ENCODE measurements at regions not wholly inside any gene's neighbourhood (a gene's known extent, or its start where the extent isn't known, plus 50 kb on each side); places are given as distances from the start of the nearest gene placed in this dataset.

DNA sequence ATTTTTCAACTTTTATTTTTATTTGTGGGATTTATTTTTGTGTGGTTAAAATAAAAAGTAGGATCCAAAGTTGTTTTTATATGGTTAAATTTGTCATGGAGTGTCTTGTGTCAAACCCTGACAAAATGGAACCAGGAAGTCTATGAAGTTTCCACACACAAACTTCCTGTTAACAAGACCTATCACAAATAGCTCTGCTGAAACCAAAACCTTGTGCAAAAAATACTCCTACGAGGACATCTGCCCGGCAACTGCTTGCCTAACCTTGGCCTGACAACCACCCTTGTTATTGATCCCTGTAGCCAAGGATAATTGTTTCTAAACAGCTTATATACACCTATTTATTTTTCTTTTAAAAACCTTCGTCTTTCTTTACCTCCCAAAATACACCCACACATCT lies 389.6 kb downstream of the TRIB2 start:
- Histone ChIP-seq H4K20me1 (ENCODE audit: low read depth, low read length) (no peaks in the 10 kb centered on the region), H3K27me3 (ENCODE audit: low read length) (no peaks in the 10 kb centered on the region), H3K36me3 (ENCODE audit: low read length) (no peaks in the 10 kb centered on the region), H3K4me2 (ENCODE audit: low read depth, low read length, poor library complexity, severe bottlenecking) (no peak overlapping the region), H3K79me2 (ENCODE audit: insufficient read depth, low read length) (no peaks in the 10 kb centered on the region), H3K9ac (ENCODE audit: low read length) (no peak overlapping the region), H3F3A (ENCODE audit: insufficient read depth) (no peaks in the 10 kb centered on the region), H3K9me3 (ENCODE audit: insufficient read depth, low read length) (no peaks in the 10 kb centered on the region), H2AFZ (ENCODE audit: low read depth, low read length, severe bottlenecking) (no peak overlapping the region), H3K9me2 (replicated peaks; ENCODE audit: insufficient read depth, low read length) (no peaks in the 10 kb centered on the region), H3K27ac (ENCODE audit: low read depth, low read length) (no peak overlapping the region), H3K4me3 (ENCODE audit: insufficient read depth, low read length, poor library complexity, severe bottlenecking) (no peak overlapping the region)
- no peak for TF ChIP-seq EZH2phosphoT487 (conservative IDR thresholded peaks at IDR 0.05; ENCODE audit: low read length)
- TF ChIP-seq, protein P1, sequence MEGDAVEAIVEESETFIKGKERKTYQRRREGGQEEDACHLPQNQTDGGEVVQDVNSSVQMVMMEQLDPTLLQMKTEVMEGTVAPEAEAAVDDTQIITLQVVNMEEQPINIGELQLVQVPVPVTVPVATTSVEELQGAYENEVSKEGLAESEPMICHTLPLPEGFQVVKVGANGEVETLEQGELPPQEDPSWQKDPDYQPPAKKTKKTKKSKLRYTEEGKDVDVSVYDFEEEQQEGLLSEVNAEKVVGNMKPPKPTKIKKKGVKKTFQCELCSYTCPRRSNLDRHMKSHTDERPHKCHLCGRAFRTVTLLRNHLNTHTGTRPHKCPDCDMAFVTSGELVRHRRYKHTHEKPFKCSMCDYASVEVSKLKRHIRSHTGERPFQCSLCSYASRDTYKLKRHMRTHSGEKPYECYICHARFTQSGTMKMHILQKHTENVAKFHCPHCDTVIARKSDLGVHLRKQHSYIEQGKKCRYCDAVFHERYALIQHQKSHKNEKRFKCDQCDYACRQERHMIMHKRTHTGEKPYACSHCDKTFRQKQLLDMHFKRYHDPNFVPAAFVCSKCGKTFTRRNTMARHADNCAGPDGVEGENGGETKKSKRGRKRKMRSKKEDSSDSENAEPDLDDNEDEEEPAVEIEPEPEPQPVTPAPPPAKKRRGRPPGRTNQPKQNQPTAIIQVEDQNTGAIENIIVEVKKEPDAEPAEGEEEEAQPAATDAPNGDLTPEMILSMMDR (IDR thresholded peaks at IDR 0.05; ENCODE audit: insufficient read depth, low read length, poor library complexity, severe bottlenecking), result no peak

DNA sequence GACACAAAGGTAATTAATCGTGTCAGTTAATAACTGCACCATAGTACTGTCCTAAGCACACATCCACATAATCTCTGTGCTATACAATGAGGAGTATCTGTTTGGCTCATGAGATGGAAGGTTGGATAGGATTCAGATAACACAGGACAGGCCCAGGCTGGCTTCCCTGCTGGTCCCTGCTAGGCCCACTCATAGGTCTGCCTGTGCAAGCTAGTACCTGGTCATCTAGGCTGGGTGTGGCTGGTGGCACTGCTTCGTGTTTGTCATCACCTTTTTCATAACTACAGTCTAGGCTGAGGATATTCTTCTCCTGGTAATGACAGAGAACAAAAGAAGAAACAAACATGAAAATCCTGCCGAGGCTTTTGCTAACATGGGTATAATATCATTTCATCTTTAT lies 392.8 kb downstream of the TRIB2 start:
- H3K9me3 ChIP-seq (ENCODE audit: insufficient read depth, low read length), result no peaks in the 10 kb centered on the region
- H4K20me1 ChIP-seq (ENCODE audit: low read depth, low read length), result no peaks in the 10 kb centered on the region
- H2AFZ ChIP-seq (ENCODE audit: low read depth, low read length, severe bottlenecking), result no peak overlapping the region
- no peaks in the 10 kb centered on the region for H3K36me3 ChIP-seq (ENCODE audit: low read length)
- no peaks in the 10 kb centered on the region for H3K79me2 ChIP-seq (ENCODE audit: insufficient read depth, low read length)
- no peak overlapping the region for H3K9ac ChIP-seq (ENCODE audit: low read length)
- no peak overlapping the region for H3K27ac ChIP-seq (ENCODE audit: low read depth, low read length)
- TF ChIP-seq, protein P1 (IDR thresholded peaks at IDR 0.05; ENCODE audit: insufficient read depth, low read length, poor library complexity, severe bottlenecking), result no peak
- no peak overlapping the region for H3K4me2 ChIP-seq (ENCODE audit: low read depth, low read length, poor library complexity, severe bottlenecking)
- no peaks in the 10 kb centered on the region for H3K27me3 ChIP-seq (ENCODE audit: low read length)
- H3K4me3 ChIP-seq (ENCODE audit: insufficient read depth, low read length, poor library complexity, severe bottlenecking), result no peak overlapping the region
- no peaks in the 10 kb centered on the region for H3K9me2 ChIP-seq (replicated peaks; ENCODE audit: insufficient read depth, low read length)
- H3F3A ChIP-seq (ENCODE audit: insufficient read depth), result no peaks in the 10 kb centered on the region

DNA sequence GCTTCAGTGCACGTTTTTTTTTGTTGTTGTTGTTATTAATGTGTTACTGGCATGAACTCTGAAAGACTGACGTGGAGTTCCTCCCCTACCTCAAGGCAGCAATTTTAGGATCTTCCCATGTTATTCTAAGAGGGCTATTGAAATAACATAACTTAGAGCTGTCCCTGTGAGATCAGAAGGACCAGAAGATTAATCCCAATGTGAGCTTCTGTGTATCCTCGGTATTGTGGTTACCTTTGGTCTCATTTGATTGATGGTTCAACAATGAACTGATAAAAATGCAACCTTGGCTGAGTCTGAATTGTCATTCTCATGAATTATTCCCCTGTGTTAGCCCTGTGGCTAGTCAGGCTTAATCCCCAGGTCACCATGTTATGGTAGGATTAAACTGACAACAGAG lies 394.1 kb downstream of the TRIB2 start:
- H4K20me1 ChIP-seq (ENCODE audit: low read depth, low read length), result no peaks in the 10 kb centered on the region
- no peak overlapping the region for H3K4me2 ChIP-seq (ENCODE audit: low read depth, low read length, poor library complexity, severe bottlenecking)
- TF ChIP-seq, protein P1 (IDR thresholded peaks at IDR 0.05; ENCODE audit: insufficient read depth, low read length, poor library complexity, severe bottlenecking), result no peak
- no peak for TF ChIP-seq EZH2phosphoT487 (conservative IDR thresholded peaks at IDR 0.05; ENCODE audit: low read length)
- H3K9me2 ChIP-seq (replicated peaks; ENCODE audit: insufficient read depth, low read length), result no peaks in the 10 kb centered on the region
- H3K27ac ChIP-seq (ENCODE audit: low read depth, low read length), result no peak overlapping the region
- no peaks in the 10 kb centered on the region for H3F3A ChIP-seq (ENCODE audit: insufficient read depth)
- H3K4me3 ChIP-seq (ENCODE audit: insufficient read depth, low read length, poor library complexity, severe bottlenecking), result no peak overlapping the region
- H3K9ac ChIP-seq (ENCODE audit: low read length), result no peak overlapping the region
- H3K79me2 ChIP-seq (ENCODE audit: insufficient read depth, low read length), result no peaks in the 10 kb centered on the region
- H2AFZ ChIP-seq (ENCODE audit: low read depth, low read length, severe bottlenecking), result no peak overlapping the region
- H3K36me3 ChIP-seq (ENCODE audit: low read length), result no peaks in the 10 kb centered on the region
- no peaks in the 10 kb centered on the region for H3K9me3 ChIP-seq (ENCODE audit: insufficient read depth, low read length)
- no peaks in the 10 kb centered on the region for H3K27me3 ChIP-seq (ENCODE audit: low read length)

DNA sequence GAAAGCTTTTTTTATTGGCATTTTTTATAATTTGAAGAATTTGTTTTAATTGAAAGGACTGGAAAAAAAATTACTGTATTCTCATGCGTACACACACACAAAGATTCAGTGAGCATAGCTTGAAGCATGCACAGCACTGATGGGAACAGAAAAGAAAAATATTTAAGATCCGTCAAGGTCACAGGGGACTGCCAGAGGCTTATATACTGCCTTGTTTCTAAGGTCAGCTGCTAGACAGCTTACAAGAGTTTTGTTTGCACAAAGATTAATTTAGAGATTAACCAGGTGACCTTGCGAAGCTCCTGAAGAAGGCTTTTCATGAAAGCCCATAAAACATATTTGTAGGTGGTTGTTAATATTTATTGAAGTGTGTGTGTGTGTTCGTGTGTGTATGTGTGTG lies 396.3 kb downstream of the TRIB2 start:
- Histone ChIP-seq H4K20me1 (ENCODE audit: low read depth, low read length) (no peaks in the 10 kb centered on the region), H3K79me2 (ENCODE audit: insufficient read depth, low read length) (no peaks in the 10 kb centered on the region), H3K9ac (ENCODE audit: low read length) (no peak overlapping the region), H3K27ac (ENCODE audit: low read depth, low read length) (no peak overlapping the region), H3K4me3 (ENCODE audit: insufficient read depth, low read length, poor library complexity, severe bottlenecking) (no peak overlapping the region), H3K4me2 (ENCODE audit: low read depth, low read length, poor library complexity, severe bottlenecking) (no peak overlapping the region), H3K9me2 (replicated peaks; ENCODE audit: insufficient read depth, low read length) (no peaks in the 10 kb centered on the region), H2AFZ (ENCODE audit: low read depth, low read length, severe bottlenecking) (no peak overlapping the region), H3F3A (ENCODE audit: insufficient read depth) (no peaks in the 10 kb centered on the region), H3K36me3 (ENCODE audit: low read length) (no peaks in the 10 kb centered on the region), H3K27me3 (ENCODE audit: low read length) (no peaks in the 10 kb centered on the region), H3K9me3 (ENCODE audit: insufficient read depth, low read length) (no peaks in the 10 kb centered on the region)
- TF ChIP-seq EZH2phosphoT487 (conservative IDR thresholded peaks at IDR 0.05; ENCODE audit: low read length), result no peak
- TF ChIP-seq, protein P1 (IDR thresholded peaks at IDR 0.05; ENCODE audit: insufficient read depth, low read length, poor library complexity, severe bottlenecking), result no peak
